ENCODE measurements at regions not wholly inside any gene's neighbourhood (a gene's known extent, or its start where the extent isn't known, plus 50 kb on each side); places are given as distances from the start of the nearest gene placed in this dataset.
"Not testable (repeated sequence)": the region's sequence is repeated elsewhere in the genome, so short reads cannot be mapped to it uniquely, and the experiment has no call there.

GRCh38 chr6:7000825-7001777 is 106.7 kb upstream of the RREB1 start:
- no peak for DNase-seq (ENCODE audit: low read depth, low spot score)

GRCh38 chr6:7003041-7003440 is 104.7 kb upstream of the RREB1 start:
- no peak for DNase-seq (ENCODE audit: low read depth, low spot score)

- DNase-seq (ENCODE audit: low read depth, low spot score) = no peak
These were observed 103.0 kb upstream of the RREB1 start for GRCh38 chr6:7004581-7005297.

- DNase-seq (ENCODE audit: low read depth, low spot score) = no peak
These were observed 101.1 kb upstream of the RREB1 start for GRCh38 chr6:7006515-7007191.

GRCh38 chr6:7008451-7008988 is 99.2 kb upstream of the RREB1 start:
- no peak for DNase-seq (ENCODE audit: low read depth, low spot score)

- DNase-seq (ENCODE audit: low read depth, low spot score) = no peak
These were observed 91.5 kb upstream of the RREB1 start for GRCh38 chr6:7016226-7016625.

GRCh38 chr6:7021301-7021700 is 86.5 kb upstream of the RREB1 start:
- no peak for DNase-seq (ENCODE audit: low read depth, low spot score)

- DNase-seq (ENCODE audit: low read depth, low spot score) = no peak
These were observed 81.9 kb upstream of the RREB1 start for GRCh38 chr6:7025861-7026260.

GRCh38 chr6:7028963-7029362 is 78.8 kb upstream of the RREB1 start:
- DNase-seq (ENCODE audit: low read depth, low spot score) = not testable (repeated sequence)

GRCh38 chr6:7030968-7031367 is 76.8 kb upstream of the RREB1 start:
- not testable (repeated sequence) for DNase-seq (ENCODE audit: low read depth, low spot score)

- no peak for DNase-seq (ENCODE audit: low read depth, low spot score)
These were observed 74.6 kb upstream of the RREB1 start for GRCh38 chr6:7033202-7033601.

GRCh38 chr6:7034055-7034454 is 73.7 kb upstream of the RREB1 start:
- DNase-seq (ENCODE audit: low read depth, low spot score) = no peak

GRCh38 chr6:7035837-7036249 is 71.9 kb upstream of the RREB1 start:
- no peak for DNase-seq (ENCODE audit: low read depth, low spot score)

GRCh38 chr6:7041511-7042026 is 66.2 kb upstream of the RREB1 start:
- no peak for DNase-seq (ENCODE audit: low read depth, low spot score)

GRCh38 chr6:7042056-7042653 is 65.6 kb upstream of the RREB1 start:
- DNase-seq (ENCODE audit: low read depth, low spot score) = no peak

- no peak for DNase-seq (ENCODE audit: low read depth, low spot score)
These were observed 64.9 kb upstream of the RREB1 start for GRCh38 chr6:7042654-7043545.

GRCh38 chr6:7045331-7045730 is 62.4 kb upstream of the RREB1 start:
- no peak for DNase-seq (ENCODE audit: low read depth, low spot score)

- DNase-seq (ENCODE audit: low read depth, low spot score) = no peak
These were observed 62.0 kb upstream of the RREB1 start for GRCh38 chr6:7045746-7046145.

GRCh38 chr6:7047128-7047527 is 60.6 kb upstream of the RREB1 start:
- no peak for DNase-seq (ENCODE audit: low read depth, low spot score)

GRCh38 chr6:7047966-7048365 is 59.8 kb upstream of the RREB1 start:
- DNase-seq (ENCODE audit: low read depth, low spot score) = no peak

All from brain pericyte (primary cell).